ENCODE measurements at regions not wholly inside any gene's neighbourhood (a gene's known extent, or its start where the extent isn't known, plus 50 kb on each side); places are given as distances from the start of the nearest gene placed in this dataset.

GRCh38 chr5:124252191-124252638 lies 494.2 kb downstream of the ZNF608 start:
- no peak for TF ChIP-seq CTCF (IDR thresholded peaks at IDR 0.05; ENCODE audit: low read depth, low read length, missing control alignments)
- H3K4me3 ChIP-seq (ENCODE audit: low read depth, low read length) = no peak overlapping the region
- in situ Hi-C loops (cut with HindIII; ENCODE audit: low sequenced_read_pairs) = no loop called here
- DNase-seq (ENCODE audit: low read depth) = no peak

- in situ Hi-C loops (cut with HindIII; ENCODE audit: low sequenced_read_pairs) = no loop called here
- H3K4me3 ChIP-seq (ENCODE audit: low read depth, low read length) = no peak overlapping the region
- no peak for DNase-seq (ENCODE audit: low read depth)
- TF ChIP-seq CTCF (IDR thresholded peaks at IDR 0.05; ENCODE audit: low read depth, low read length, missing control alignments) = no peak
Measured at GRCh38 chr5:124245276-124245675, 501.2 kb downstream of the ZNF608 start.

- DNase-seq (ENCODE audit: low read depth) = no peak
- H3K4me3 ChIP-seq (ENCODE audit: low read depth, low read length) = no peak overlapping the region
- in situ Hi-C loops (cut with HindIII; ENCODE audit: low sequenced_read_pairs) = no loop called here
- no peak for TF ChIP-seq CTCF (IDR thresholded peaks at IDR 0.05; ENCODE audit: low read depth, low read length, missing control alignments)
Measured at GRCh38 chr5:124240732-124241131, 505.7 kb downstream of the ZNF608 start.

GRCh38 chr5:124239572-124239971 lies 506.9 kb downstream of the ZNF608 start:
- in situ Hi-C loops (cut with HindIII; ENCODE audit: low sequenced_read_pairs) = no loop called here
- TF ChIP-seq CTCF (IDR thresholded peaks at IDR 0.05; ENCODE audit: low read depth, low read length, missing control alignments) = no peak
- no peak overlapping the region for H3K4me3 ChIP-seq (ENCODE audit: low read depth, low read length)
- DNase-seq (ENCODE audit: low read depth) = no peak

- in situ Hi-C loops (cut with HindIII; ENCODE audit: low sequenced_read_pairs) = no loop called here
- DNase-seq (ENCODE audit: low read depth) = no peak
- H3K4me3 ChIP-seq (ENCODE audit: low read depth, low read length) = no peak overlapping the region
- no peak for TF ChIP-seq CTCF (IDR thresholded peaks at IDR 0.05; ENCODE audit: low read depth, low read length, missing control alignments)
Measured at GRCh38 chr5:124238350-124238749, 508.1 kb downstream of the ZNF608 start.

- in situ Hi-C loops (cut with HindIII; ENCODE audit: low sequenced_read_pairs) = no loop called here
- DNase-seq (ENCODE audit: low read depth) = no peak
- no peak overlapping the region for H3K4me3 ChIP-seq (ENCODE audit: low read depth, low read length)
- TF ChIP-seq CTCF (IDR thresholded peaks at IDR 0.05; ENCODE audit: low read depth, low read length, missing control alignments) = no peak
Measured at GRCh38 chr5:124237206-124237695, 509.2 kb downstream of the ZNF608 start.
